IMR-90 (cell line): ENCODE measurements at regions not wholly inside any gene's neighbourhood (a gene's known extent, or its start where the extent isn't known, plus 50 kb on each side); places are given as distances from the start of the nearest gene placed in this dataset.

Source experiments
- ATAC-seq: fragments of 200-7000 bp; cut with Tn5 transposase; 2 replicates; pipeline ENCODE4 v1.9.1; 2020; ENCODE audit warnings: low read depth, mild to moderate bottlenecking, moderate library complexity
- BruUV-seq: library from RNA; stranded (reverse); fragments of 400-500 nt; replicated peaks from 2 replicates; lab custom pipeline; 2021; lab: Mats Ljungman, UMichigan
- CTCF ChIA-PET: fragments of 300-600 bp; formaldehyde crosslinking; extraction: SDS; loops from one replicate; lab custom pipeline; 2021; ENCODE audit warnings: antibody characterized with exemption; lab: Yijun Ruan, JAX
- POLR2A ChIA-PET: fragments of 300-600 bp; sonication (Branson Sonifier 250); formaldehyde crosslinking; loops from one replicate; lab custom pipeline; 2022; ENCODE audit warnings: antibody characterized with exemption; ENCODE audit not compliant: unreplicated experiment; lab: Charles Lee
- DNase-seq: peaks from one replicate; pipeline ENCODE4 v3.0.0; 2013
- H2AFZ ChIP-seq: replicated peaks from 2 replicates; pipeline ENCODE3; 2013; ENCODE audit warnings: low read length, mild to moderate bottlenecking; ENCODE audit not compliant: poor library complexity
- H2AK5ac ChIP-seq: 2 replicates; pipeline ENCODE4 v1.6.1; 2013; ENCODE audit warnings: low read depth, low read length, inconsistent platforms
- H2AK9ac ChIP-seq: replicated peaks from 2 replicates; pipeline ENCODE3; 2013; ENCODE audit warnings: mild to moderate bottlenecking, low read depth, low read length, moderate library complexity; ENCODE audit not compliant: poor library complexity
- H2BK120ac ChIP-seq: 2 replicates; pipeline ENCODE4 v1.6.1; 2013; ENCODE audit warnings: low read depth, low read length, inconsistent platforms
- H2BK15ac ChIP-seq: 3 replicates; pipeline ENCODE4 v1.6.1; 2013; ENCODE audit warnings: low read depth, low read length, inconsistent platforms
- H2BK20ac ChIP-seq: 2 replicates; pipeline ENCODE4 v1.6.1; 2013; ENCODE audit warnings: low read depth, mild to moderate bottlenecking, inconsistent platforms, low read length, moderate library complexity
- H2BK5ac ChIP-seq: 2 replicates; pipeline ENCODE4 v1.6.1; 2013; ENCODE audit warnings: mild to moderate bottlenecking, low read depth, low read length, inconsistent platforms; ENCODE audit not compliant: poor library complexity, severe bottlenecking
- H3K14ac ChIP-seq: replicated peaks from 2 replicates; pipeline ENCODE4 v1.6.1; 2013; ENCODE audit warnings: low read depth, low read length, inconsistent platforms
- H3K18ac ChIP-seq: 2 replicates; pipeline ENCODE4 v1.6.1; 2013; ENCODE audit warnings: low read depth, low read length, control low read depth
- H3K23ac ChIP-seq: 2 replicates; pipeline ENCODE4 v1.6.1; 2013; ENCODE audit warnings: low read depth, low read length, inconsistent platforms
- H3K27ac ChIP-seq: 2 replicates; pipeline ENCODE4 v1.5.1; 2013; ENCODE audit warnings: mild to moderate bottlenecking, control low read depth, low read length; ENCODE audit not compliant: insufficient read depth
- H3K27me3 ChIP-seq: 2 replicates; pipeline ENCODE4 v1.6.1; 2013; ENCODE audit warnings: low read length; ENCODE audit not compliant: control insufficient read depth, insufficient read depth
- H3K36me3 ChIP-seq: 2 replicates; pipeline ENCODE4 v1.6.1; 2013; ENCODE audit warnings: low read length, mixed read lengths; ENCODE audit not compliant: control insufficient read depth, insufficient read depth
- H3K4ac ChIP-seq: 2 replicates; pipeline ENCODE4 v1.6.1; 2013; ENCODE audit warnings: low read depth, low read length, inconsistent platforms
- H3K4me1 ChIP-seq: 2 replicates; pipeline ENCODE4 v1.6.1; 2013; ENCODE audit warnings: low read length, mixed read lengths; ENCODE audit not compliant: control insufficient read depth, insufficient read depth
- H3K4me2 ChIP-seq: 2 replicates; pipeline ENCODE4 v1.6.1; 2013; ENCODE audit warnings: low read depth, mild to moderate bottlenecking, control low read depth, low read length, moderate library complexity
- H3K4me3 ChIP-seq: 2 replicates; pipeline ENCODE4 v1.5.1; 2013; ENCODE audit warnings: low read depth, mild to moderate bottlenecking, control low read depth, low read length, moderate library complexity; ENCODE audit not compliant: insufficient read depth
- H3K56ac ChIP-seq: 2 replicates; pipeline ENCODE4 v1.6.1; 2013; ENCODE audit warnings: low read length, inconsistent platforms; ENCODE audit not compliant: insufficient read depth; ENCODE audit errors: extremely low read depth
- H3K79me1 ChIP-seq, 2 experiments: 2 replicates each; pipeline ENCODE4 v1.6.1; 2013; ENCODE audit warnings: low read length in 2 of 2, inconsistent platforms in 1 of 2, low read depth in 1 of 2
- H3K9ac ChIP-seq: 2 replicates; pipeline ENCODE4 v1.6.1; 2013; ENCODE audit warnings: low read depth, low read length, control low read depth
- H3K9me1 ChIP-seq: 2 replicates; pipeline ENCODE4 v1.6.1; 2013; ENCODE audit warnings: low read length, inconsistent platforms; ENCODE audit not compliant: insufficient read depth
- H3K9me3 ChIP-seq: 2 replicates; pipeline ENCODE4 v1.6.1; 2013; ENCODE audit warnings: low read length; ENCODE audit not compliant: control insufficient read depth, insufficient read depth
- H4K20me1 ChIP-seq: 2 replicates; pipeline ENCODE4 v1.6.1; 2013; ENCODE audit warnings: low read length, inconsistent platforms; ENCODE audit not compliant: insufficient read depth
- H4K5ac ChIP-seq: 2 replicates; pipeline ENCODE4 v1.6.1; 2013; ENCODE audit warnings: mild to moderate bottlenecking, low read depth, low read length, control low read depth
- H4K8ac ChIP-seq, 2 experiments: 2 replicates each; pipeline ENCODE4 v1.6.1; 2013; ENCODE audit warnings: low read depth in 2 of 2, low read length in 2 of 2, control low read depth in 1 of 2, inconsistent platforms in 1 of 2
- H4K91ac ChIP-seq: 2 replicates; pipeline ENCODE4 v1.6.1; 2013; ENCODE audit warnings: low read depth, low read length, inconsistent platforms; ENCODE audit not compliant: insufficient read depth
- CTCF ChIP-seq: conservative IDR thresholded peaks from 2 replicates; pipeline ENCODE4 v1.5.1; 2012; ENCODE audit warnings: mild to moderate bottlenecking, low read depth, low read length, improper control_type of control experiment
- MAFK ChIP-seq: IDR thresholded peaks from 2 replicates; pipeline ENCODE4 v1.6.1; 2012; ENCODE audit warnings: low read depth, low read length, improper control_type of control experiment
- MXI1 ChIP-seq: IDR thresholded peaks from 2 replicates; pipeline ENCODE4 v1.6.1; 2012; ENCODE audit warnings: low read depth, mild to moderate bottlenecking, low read length, moderate library complexity, borderline replicate concordance
- POLR2A ChIP-seq: IDR thresholded peaks from 2 replicates; pipeline ENCODE4 v1.6.1; 2012; ENCODE audit warnings: mild to moderate bottlenecking, low read depth, low read length
- RFX5 ChIP-seq: IDR thresholded peaks from 2 replicates; pipeline ENCODE4 v1.8.0; 2012; ENCODE audit warnings: low read depth, mild to moderate bottlenecking, low read length, moderate library complexity
- USF2 ChIP-seq: fragments of 150-350 bp; IDR thresholded peaks from 2 replicates; pipeline ENCODE4 v1.6.1; 2017; ENCODE audit warnings: mild to moderate bottlenecking, antibody characterized with exemption, low read length, low read depth
- WGBS, 2 experiments: methylation state at CpG; one replicate each; pipeline versions ENCODE4 v1.1.5 to v1.1.7; 2013; ENCODE audit warnings: missing lambda C conversion rate in 2 of 2; ENCODE audit not compliant: insufficient read length in 1 of 2; ENCODE audit errors: extremely low coverage in 2 of 2; 5-methylcytosine and 5-hydroxymethylcytosine counted together
- dilution Hi-C: fragments of 300-500 bp; cut with HindIII; formaldehyde crosslinking; loops from one replicate; pipeline ENCODE4 v1.14.3; 2018; ENCODE audit warnings: low sequenced_read_pairs; ENCODE audit not compliant: unreplicated experiment
- in situ Hi-C: fragments of 300-500 bp; cut with MboI; formaldehyde crosslinking; loops from 3 replicates; pipeline ENCODE4 v1.14.3; 2019; ENCODE audit warnings: low sequenced_read_pairs, inconsistent platforms, mixed read lengths
- intact Hi-C: fragments of 100-400 bp; cut with micrococcal nuclease; formaldehyde crosslinking; loops from 2 replicates; pipeline ENCODE4 v1.10.0; 2022

GRCh38 chr5:66436721-66437120, 159.5 kb upstream of the MAST4 start:
- Histone ChIP-seq H3K23ac (no peak overlapping the region), H4K5ac (no peak overlapping the region), H3K4me1 (no peaks in the 10 kb centered on the region), H2BK15ac (no peak overlapping the region), H3K4ac (no peak overlapping the region), H2BK20ac (no peak overlapping the region), H2AK9ac (no peak overlapping the region), H3K56ac (no peak overlapping the region), H3K9me1 (no peaks in the 10 kb centered on the region), H4K8ac (no peak overlapping the region), H3K36me3 (no peaks in the 10 kb centered on the region), H2BK120ac (no peak overlapping the region), H4K91ac (no peak overlapping the region), H3K18ac (no peak overlapping the region), H3K4me3 (no peak overlapping the region), H3K9ac (no peak overlapping the region), H4K20me1 (no peaks in the 10 kb centered on the region), H2AK5ac (no peak overlapping the region), H3K27me3 (no peaks in the 10 kb centered on the region), H3K4me2 (no peak overlapping the region), H3K14ac (no peak overlapping the region), H2BK5ac (no peak overlapping the region), H3K79me1 (no peaks in the 10 kb centered on the region), H3K9me3 (no peaks in the 10 kb centered on the region), H3K27ac (no peak overlapping the region), H2AFZ (no peak overlapping the region)
- dilution Hi-C loops = no loop called here
- TF ChIP-seq USF2 = no peak
- TF ChIP-seq MXI1 = no peak
- no peak for TF ChIP-seq RFX5
- no peak for TF ChIP-seq MAFK
- TF ChIP-seq POLR2A = no peak
- 0 out of 2 replicates have a peak, but pooled peaks have one; percentile 3 for TF ChIP-seq CTCF
- ChIA-PET CTCF (no interaction called here), POLR2A (no interaction called here)
- no peak for ATAC-seq
- WGBS, 2 experiments = no CpG with 5 or more reads among the region's 3 CpGs
- in situ Hi-C loops = no loop called here
- intact Hi-C loops = no loop called here
- DNase-seq = no peak
- BruUV-seq = no TSS peak
